GM21786 (cell line): ENCODE measurements at regions not wholly inside any gene's neighbourhood (a gene's known extent, or its start where the extent isn't known, plus 50 kb on each side); places are given as distances from the start of the nearest gene placed in this dataset.
"Not testable (repeated sequence)": the region's sequence is repeated elsewhere in the genome, so short reads cannot be mapped to it uniquely, and the experiment has no call there.

Experiments used
- ATAC-seq: cut with Tn5 transposase; IDR thresholded peaks from one replicate; pipeline ENCODE4 v1.9.1; 2021; ENCODE audit not compliant: unreplicated experiment

- no peak for ATAC-seq
Measured at GRCh38 chr12:67758521-67758920, 110.0 kb downstream of the DYRK2 start.

- no peak for ATAC-seq
Measured at GRCh38 chr12:67759829-67760228, 111.3 kb downstream of the DYRK2 start.

GRCh38 chr12:67760586-67761275 lies 112.2 kb downstream of the DYRK2 start:
- ATAC-seq = no peak

- ATAC-seq = no peak
Measured at GRCh38 chr12:67761566-67761965, 113.0 kb downstream of the DYRK2 start.

GRCh38 chr12:67764055-67764454 lies 115.5 kb downstream of the DYRK2 start:
- no peak for ATAC-seq

- ATAC-seq = no peak
Measured at GRCh38 chr12:67764946-67765619, 116.5 kb downstream of the DYRK2 start.

GRCh38 chr12:67765776-67766766 lies 117.5 kb downstream of the DYRK2 start:
- ATAC-seq = no peak

- no peak for ATAC-seq
Measured at GRCh38 chr12:67772267-67773169, 124.0 kb downstream of the DYRK2 start.

- no peak for ATAC-seq
Measured at GRCh38 chr12:67773896-67774295, 125.4 kb downstream of the DYRK2 start.

GRCh38 chr12:67774983-67775587 lies 126.5 kb downstream of the DYRK2 start:
- ATAC-seq = no peak

GRCh38 chr12:67780580-67781084 lies 132.1 kb downstream of the DYRK2 start:
- no peak for ATAC-seq

GRCh38 chr12:67782573-67782972 lies 134.0 kb downstream of the DYRK2 start:
- ATAC-seq = no peak

GRCh38 chr12:67783393-67783792 lies 134.8 kb downstream of the DYRK2 start:
- ATAC-seq = no peak

GRCh38 chr12:67784831-67785230 lies 136.3 kb downstream of the DYRK2 start:
- ATAC-seq = no peak

GRCh38 chr12:67786086-67786485 lies 137.5 kb downstream of the DYRK2 start:
- ATAC-seq = no peak

GRCh38 chr12:67788118-67788517 lies 139.6 kb downstream of the DYRK2 start:
- ATAC-seq = no peak

- ATAC-seq = no peak
Measured at GRCh38 chr12:67789266-67789665, 140.7 kb downstream of the DYRK2 start.

- ATAC-seq = no peak
Measured at GRCh38 chr12:67790660-67791059, 142.1 kb downstream of the DYRK2 start.

GRCh38 chr12:67791362-67791761 lies 142.8 kb downstream of the DYRK2 start:
- ATAC-seq = not testable (repeated sequence)

- no peak for ATAC-seq
Measured at GRCh38 chr12:67792185-67792584, 143.6 kb downstream of the DYRK2 start.
